Activated T-helper 2 cell treated with anti-CD3 and anti-CD28 coated beads, Interferon-gamma antibody, Interleukin-2, Interleukin-4, amounts not matched to agents 10 μg/mL and 5 μg/mL and 100 μg/mL, durations not matched to agents 14 hours and 24 hours and 36 hours (primary cell): ENCODE measurements at regions not wholly inside any gene's neighbourhood (a gene's known extent, or its start where the extent isn't known, plus 50 kb on each side); places are given as distances from the start of the nearest gene placed in this dataset.

Experiments used
- DNase-seq: peaks from one replicate; pipeline ENCODE4 v3.0.0; 2021; ENCODE audit warnings: low spot score
- H3K27ac Mint-ChIP-seq: one replicate; pipeline ENCODE4 v1.8.0; 2021; ENCODE audit warnings: mixed read lengths
- H3K27me3 Mint-ChIP-seq: one replicate; pipeline ENCODE4 v1.8.0; 2021; ENCODE audit warnings: low read depth, mixed read lengths
- H3K36me3 Mint-ChIP-seq: one replicate; pipeline ENCODE4 v1.8.0; 2021; ENCODE audit warnings: low read depth, mixed read lengths
- H3K4me1 Mint-ChIP-seq: one replicate; pipeline ENCODE4 v1.8.0; 2021; ENCODE audit warnings: low read depth, mixed read lengths
- H3K4me3 Mint-ChIP-seq: one replicate; pipeline ENCODE4 v1.8.0; 2021; ENCODE audit warnings: low read depth, mild to moderate bottlenecking, moderate library complexity, mixed read lengths
- H3K9me3 Mint-ChIP-seq: one replicate; pipeline ENCODE4 v1.8.0; 2021; ENCODE audit warnings: mixed read lengths
- intact Hi-C: fragments of 100-400 bp; cut with micrococcal nuclease; formaldehyde crosslinking; loops from one replicate; pipeline ENCODE4 v1.15.1; 2023

GRCh38 chr9:13554626-13555025 lies 275.1 kb upstream of the MPDZ start:
- DNase-seq: no peak
- Mint-ChIP-seq H3K27ac (no peak overlapping the region), H3K36me3 (no peaks in the 10 kb centered on the region), H3K27me3 (no peaks in the 10 kb centered on the region), H3K9me3 (no peaks in the 10 kb centered on the region), H3K4me3 (no peak overlapping the region), H3K4me1 (no peaks in the 10 kb centered on the region)
- intact Hi-C loops: no loop called here

GRCh38 chr9:13552606-13553215 lies 273.2 kb upstream of the MPDZ start:
- no peaks in the 10 kb centered on the region for H3K36me3 Mint-ChIP-seq
- DNase-seq: no peak
- intact Hi-C loops: no loop called here
- H3K4me3 Mint-ChIP-seq: no peak overlapping the region
- no peaks in the 10 kb centered on the region for H3K9me3 Mint-ChIP-seq
- H3K27me3 Mint-ChIP-seq: no peaks in the 10 kb centered on the region
- H3K27ac Mint-ChIP-seq: no peak overlapping the region
- no peaks in the 10 kb centered on the region for H3K4me1 Mint-ChIP-seq

- H3K27me3 Mint-ChIP-seq: no peaks in the 10 kb centered on the region
- no peaks in the 10 kb centered on the region for H3K4me1 Mint-ChIP-seq
- H3K36me3 Mint-ChIP-seq: no peaks in the 10 kb centered on the region
- no peak overlapping the region for H3K27ac Mint-ChIP-seq
- no peak overlapping the region for H3K4me3 Mint-ChIP-seq
- H3K9me3 Mint-ChIP-seq: no peaks in the 10 kb centered on the region
- intact Hi-C loops: no loop called here
- no peak for DNase-seq
These were observed 271.0 kb upstream of the MPDZ start for GRCh38 chr9:13550519-13550918.

- Mint-ChIP-seq H3K4me1 (no peaks in the 10 kb centered on the region), H3K9me3 (no peaks in the 10 kb centered on the region), H3K36me3 (no peaks in the 10 kb centered on the region), H3K27me3 (no peaks in the 10 kb centered on the region), H3K27ac (no peak overlapping the region), H3K4me3 (no peak overlapping the region)
- intact Hi-C loops: no loop called here
- DNase-seq: no peak
These were observed 269.0 kb upstream of the MPDZ start for GRCh38 chr9:13548535-13548934.

GRCh38 chr9:13535141-13535540 lies 255.6 kb upstream of the MPDZ start:
- DNase-seq: no peak
- no peaks in the 10 kb centered on the region for H3K4me1 Mint-ChIP-seq
- H3K27ac Mint-ChIP-seq: no peak overlapping the region
- peaks cover 31% of the 10 kb centered on the region for H3K9me3 Mint-ChIP-seq
- no peak overlapping the region for H3K4me3 Mint-ChIP-seq
- no peaks in the 10 kb centered on the region for H3K36me3 Mint-ChIP-seq
- no peaks in the 10 kb centered on the region for H3K27me3 Mint-ChIP-seq
- intact Hi-C loops: no loop called here

- Mint-ChIP-seq H3K9me3 (peaks cover 30% of the 10 kb centered on the region), H3K4me1 (no peaks in the 10 kb centered on the region), H3K4me3 (no peak overlapping the region), H3K27ac (no peak overlapping the region), H3K36me3 (no peaks in the 10 kb centered on the region), H3K27me3 (no peaks in the 10 kb centered on the region)
- intact Hi-C loops: no loop called here
- DNase-seq: no peak
These were observed 254.5 kb upstream of the MPDZ start for GRCh38 chr9:13534006-13534405.

GRCh38 chr9:13532407-13532806 lies 252.9 kb upstream of the MPDZ start:
- Mint-ChIP-seq H3K27me3 (no peaks in the 10 kb centered on the region), H3K36me3 (no peaks in the 10 kb centered on the region), H3K4me3 (no peak overlapping the region), H3K27ac (no peak overlapping the region), H3K4me1 (no peaks in the 10 kb centered on the region), H3K9me3 (peaks cover 29% of the 10 kb centered on the region)
- intact Hi-C loops: no loop called here
- no peak for DNase-seq

- H3K4me1 Mint-ChIP-seq: no peaks in the 10 kb centered on the region
- no peak for DNase-seq
- H3K36me3 Mint-ChIP-seq: no peaks in the 10 kb centered on the region
- H3K4me3 Mint-ChIP-seq: no peak overlapping the region
- H3K27ac Mint-ChIP-seq: no peak overlapping the region
- H3K9me3 Mint-ChIP-seq: peaks cover 18% of the 10 kb centered on the region
- intact Hi-C loops: no loop called here
- no peaks in the 10 kb centered on the region for H3K27me3 Mint-ChIP-seq
These were observed 250.0 kb upstream of the MPDZ start for GRCh38 chr9:13529321-13530104.

GRCh38 chr9:13524245-13524644 lies 244.8 kb upstream of the MPDZ start:
- intact Hi-C loops: no loop called here
- H3K4me3 Mint-ChIP-seq: no peak overlapping the region
- no peaks in the 10 kb centered on the region for H3K4me1 Mint-ChIP-seq

GRCh38 chr9:13520069-13520468 lies 240.6 kb upstream of the MPDZ start:
- H3K4me3 Mint-ChIP-seq: no peak overlapping the region
- no peak overlapping the region for H3K27ac Mint-ChIP-seq
- H3K9me3 Mint-ChIP-seq: peaks cover 24% of the 10 kb centered on the region
- no peak for DNase-seq
- no peaks in the 10 kb centered on the region for H3K27me3 Mint-ChIP-seq
- intact Hi-C loops: no loop called here
- H3K4me1 Mint-ChIP-seq: no peaks in the 10 kb centered on the region
- no peaks in the 10 kb centered on the region for H3K36me3 Mint-ChIP-seq

More at GRCh38 chr9:13524245-13524644, 244.8 kb upstream of the MPDZ start:
- H3K27ac Mint-ChIP-seq: no peak overlapping the region
- H3K27me3 Mint-ChIP-seq: no peaks in the 10 kb centered on the region
- no peaks in the 10 kb centered on the region for H3K36me3 Mint-ChIP-seq
- no peak for DNase-seq
- peaks cover 3% of the 10 kb centered on the region for H3K9me3 Mint-ChIP-seq

- intact Hi-C loops: no loop called here
- no peak for DNase-seq
- H3K9me3 Mint-ChIP-seq: peaks cover 22% of the 10 kb centered on the region
- no peak overlapping the region for H3K27ac Mint-ChIP-seq
- no peaks in the 10 kb centered on the region for H3K36me3 Mint-ChIP-seq
- H3K4me3 Mint-ChIP-seq: no peak overlapping the region
- H3K27me3 Mint-ChIP-seq: no peaks in the 10 kb centered on the region
- H3K4me1 Mint-ChIP-seq: no peaks in the 10 kb centered on the region
These were observed 234.4 kb upstream of the MPDZ start for GRCh38 chr9:13513716-13514444.

GRCh38 chr9:13513286-13513685 lies 233.8 kb upstream of the MPDZ start:
- intact Hi-C loops: no loop called here
- Mint-ChIP-seq H3K36me3 (no peaks in the 10 kb centered on the region), H3K27ac (no peak overlapping the region), H3K4me1 (no peaks in the 10 kb centered on the region), H3K4me3 (no peak overlapping the region), H3K27me3 (no peaks in the 10 kb centered on the region), H3K9me3 (peaks cover 20% of the 10 kb centered on the region)
- DNase-seq: no peak

- Mint-ChIP-seq H3K27me3 (no peaks in the 10 kb centered on the region), H3K4me3 (no peak overlapping the region), H3K27ac (no peak overlapping the region), H3K9me3 (peaks cover 17% of the 10 kb centered on the region), H3K4me1 (no peaks in the 10 kb centered on the region), H3K36me3 (no peaks in the 10 kb centered on the region)
- intact Hi-C loops: no loop called here
- DNase-seq: no peak
These were observed 229.2 kb upstream of the MPDZ start for GRCh38 chr9:13508681-13509080.
